ENCODE measurements at regions not wholly inside any gene's neighbourhood (a gene's known extent, or its start where the extent isn't known, plus 50 kb on each side); places are given as distances from the start of the nearest gene placed in this dataset.

- 51 to 53% methylated on average over 9 to 14 of the region's 14 CpGs for WGBS, 2 experiments (ENCODE audit: insufficient coverage in 1 of 2, insufficient read length in 1 of 2)
- Histone ChIP-seq H3K9ac (ENCODE audit: extremely low read depth, low read length, poor library complexity, severe bottlenecking) (no peak overlapping the region), H3K4me3 (ENCODE audit: low read length) (no peak overlapping the region)
Observed at GRCh38 chr10:6738112-6738768, 158.2 kb upstream of the PRKCQ start.

DNA sequence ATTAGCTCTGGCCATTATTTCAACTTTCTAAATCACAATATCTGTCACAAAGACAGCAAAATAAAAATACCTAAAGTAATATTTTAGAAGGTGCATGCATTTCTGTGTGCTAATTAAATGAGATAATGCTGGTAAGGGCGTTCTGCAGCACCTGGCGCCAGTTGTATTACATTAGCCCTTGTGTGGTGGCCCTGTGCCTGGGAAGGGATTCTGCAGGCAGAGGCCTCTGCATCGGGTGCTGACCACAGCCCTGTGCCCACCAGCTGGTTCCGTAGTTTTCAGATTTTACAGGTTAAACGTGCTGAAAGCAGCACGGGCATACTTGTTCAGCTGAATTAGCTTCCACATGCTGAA is 157.7 kb upstream of the PRKCQ start:
- no peaks in the 10 kb centered on the region for H3K9me3 ChIP-seq (ENCODE audit: control insufficient read depth, low read length)
- DNase-seq: no peak
- WGBS, 2 experiments (ENCODE audit: insufficient coverage in 1 of 2, insufficient read length in 1 of 2): 87 to 91% methylated on average over 3 to 6 of the region's 6 CpGs
- no peak for TF ChIP-seq CTCF (conservative IDR thresholded peaks at IDR 0.05)
- no peaks in the 10 kb centered on the region for H3K4me1 ChIP-seq (ENCODE audit: control insufficient read depth, insufficient read depth, low read length)
- Mint-ChIP-seq H3K9me3 (no peaks in the 10 kb centered on the region), H3K4me3 (no peak overlapping the region), H3K27ac (no peak overlapping the region), H3K4me1 (peaks cover 6% of the 10 kb centered on the region), H3K36me3 (ENCODE audit: low read depth) (no peaks in the 10 kb centered on the region), H3K27me3 (ENCODE audit: insufficient read depth) (no peaks in the 10 kb centered on the region)
- no peaks in the 10 kb centered on the region for H3K36me3 ChIP-seq (ENCODE audit: control insufficient read depth, insufficient read depth, low read length)
- H3K4me3 ChIP-seq (ENCODE audit: low read length): no peak overlapping the region
- H3K27me3 ChIP-seq (ENCODE audit: control insufficient read depth, insufficient read depth, low read length, poor library complexity, severe bottlenecking): no peaks in the 10 kb centered on the region
- no peak overlapping the region for H3K9ac ChIP-seq (ENCODE audit: extremely low read depth, low read length, poor library complexity, severe bottlenecking)
- no peak overlapping the region for H3K27ac ChIP-seq (ENCODE audit: low read depth, low read length)

More at GRCh38 chr10:6738112-6738768, 158.2 kb upstream of the PRKCQ start:
- Histone ChIP-seq H3K36me3 (ENCODE audit: control insufficient read depth, insufficient read depth, low read length) (no peaks in the 10 kb centered on the region), H3K27ac (ENCODE audit: low read depth, low read length) (peak overlapping the region; percentile 4), H3K4me1 (ENCODE audit: control insufficient read depth, insufficient read depth, low read length) (no peaks in the 10 kb centered on the region), H3K27me3 (ENCODE audit: control insufficient read depth, insufficient read depth, low read length, poor library complexity, severe bottlenecking) (no peaks in the 10 kb centered on the region), H3K9me3 (ENCODE audit: control insufficient read depth, low read length) (no peaks in the 10 kb centered on the region)
- DNase-seq: peak; percentile 63
- Mint-ChIP-seq H3K9me3 (no peaks in the 10 kb centered on the region), H3K4me3 (no peak overlapping the region), H3K4me1 (peaks cover 8% of the 10 kb centered on the region), H3K27ac (no peak overlapping the region), H3K36me3 (ENCODE audit: low read depth) (no peaks in the 10 kb centered on the region), H3K27me3 (ENCODE audit: insufficient read depth) (no peaks in the 10 kb centered on the region)
- TF ChIP-seq CTCF (conservative IDR thresholded peaks at IDR 0.05): no peak

- no peaks in the 10 kb centered on the region for H3K9me3 Mint-ChIP-seq
- H3K27me3 ChIP-seq (ENCODE audit: control insufficient read depth, insufficient read depth, low read length, poor library complexity, severe bottlenecking): no peaks in the 10 kb centered on the region
- peaks cover 6% of the 10 kb centered on the region for H3K4me1 Mint-ChIP-seq
- no peaks in the 10 kb centered on the region for H3K9me3 ChIP-seq (ENCODE audit: control insufficient read depth, low read length)
- H3K36me3 Mint-ChIP-seq (ENCODE audit: low read depth): no peaks in the 10 kb centered on the region
- H3K9ac ChIP-seq (ENCODE audit: extremely low read depth, low read length, poor library complexity, severe bottlenecking): no peak overlapping the region
- H3K4me1 ChIP-seq (ENCODE audit: control insufficient read depth, insufficient read depth, low read length): no peaks in the 10 kb centered on the region
- DNase-seq: peak; percentile 81
- TF ChIP-seq CTCF (conservative IDR thresholded peaks at IDR 0.05): no peak
- H3K27ac ChIP-seq (ENCODE audit: low read depth, low read length): no peak overlapping the region
- H3K36me3 ChIP-seq (ENCODE audit: control insufficient read depth, insufficient read depth, low read length): no peaks in the 10 kb centered on the region
- 51 to 66% methylated on average over 4 to 9 of the region's 9 CpGs for WGBS, 2 experiments (ENCODE audit: insufficient coverage in 1 of 2, insufficient read length in 1 of 2)
- no peak overlapping the region for H3K27ac Mint-ChIP-seq
- H3K27me3 Mint-ChIP-seq (ENCODE audit: insufficient read depth): no peaks in the 10 kb centered on the region
- H3K4me3 Mint-ChIP-seq: no peak overlapping the region
- no peak overlapping the region for H3K4me3 ChIP-seq (ENCODE audit: low read length)
Observed at GRCh38 chr10:6737080-6737641, 157.1 kb upstream of the PRKCQ start.

Measured in endodermal cell (in vitro differentiated cells).